NCI-H226 (cell line): ENCODE measurements at regions not wholly inside any gene's neighbourhood (a gene's known extent, or its start where the extent isn't known, plus 50 kb on each side); places are given as distances from the start of the nearest gene placed in this dataset.
A peak's percentile ranks its signal among the peaks of the same experiment; 100 is the strongest.
"Not testable (repeated sequence)": the region's sequence is repeated elsewhere in the genome, so short reads cannot be mapped to it uniquely, and the experiment has no call there.

ENCODE experiments used
- DNase-seq: peaks from one replicate; pipeline ENCODE4 v3.0.0-alpha.2; 2015

DNA sequence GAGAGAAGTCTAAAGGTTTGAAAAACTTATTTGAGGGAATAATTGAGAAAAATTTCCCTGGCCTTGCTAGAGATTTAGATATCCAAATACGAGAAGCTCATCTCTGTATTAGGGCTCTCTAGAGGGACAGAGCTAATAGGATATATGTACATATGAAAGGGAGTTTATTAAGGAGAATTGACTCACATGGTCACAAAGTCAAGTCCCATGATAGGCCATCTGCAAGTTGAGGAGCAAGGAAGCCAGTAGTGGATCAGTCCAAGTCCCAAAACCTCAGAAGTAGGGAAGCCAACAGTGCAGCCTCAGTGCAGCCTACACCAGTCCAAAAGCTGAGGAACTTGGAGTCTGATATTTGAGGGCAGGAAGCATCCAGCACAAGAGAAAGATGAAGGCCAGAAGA, 126.7 kb downstream of the PJA2 start:
- not testable (repeated sequence) for DNase-seq

DNA sequence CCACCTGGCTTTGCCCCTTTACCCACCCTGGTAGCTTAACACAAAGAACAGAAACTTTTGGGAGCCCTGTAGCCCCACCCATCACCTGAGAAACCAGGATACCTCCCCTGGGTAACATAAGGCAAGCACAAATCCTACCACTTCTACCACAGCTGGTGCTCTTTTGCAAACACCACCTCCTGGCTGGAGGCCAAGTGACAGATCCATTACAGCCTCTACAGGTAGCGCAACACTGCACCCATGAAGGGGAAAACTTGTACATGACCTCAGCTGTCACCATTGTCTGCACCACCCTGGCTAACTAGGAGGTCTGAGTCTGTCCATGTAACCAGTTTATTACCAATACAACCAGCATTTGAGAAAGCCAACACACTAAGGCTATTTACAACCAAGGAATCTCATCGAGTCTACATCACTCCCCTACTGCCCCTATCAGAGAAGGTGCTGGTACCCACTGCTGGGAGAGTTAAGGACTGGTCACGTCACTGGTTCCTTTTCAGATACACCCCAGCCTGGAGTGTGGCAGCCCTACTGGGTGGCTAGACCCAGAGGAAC, 128.6 kb downstream of the PJA2 start:
- no peak for DNase-seq

DNA sequence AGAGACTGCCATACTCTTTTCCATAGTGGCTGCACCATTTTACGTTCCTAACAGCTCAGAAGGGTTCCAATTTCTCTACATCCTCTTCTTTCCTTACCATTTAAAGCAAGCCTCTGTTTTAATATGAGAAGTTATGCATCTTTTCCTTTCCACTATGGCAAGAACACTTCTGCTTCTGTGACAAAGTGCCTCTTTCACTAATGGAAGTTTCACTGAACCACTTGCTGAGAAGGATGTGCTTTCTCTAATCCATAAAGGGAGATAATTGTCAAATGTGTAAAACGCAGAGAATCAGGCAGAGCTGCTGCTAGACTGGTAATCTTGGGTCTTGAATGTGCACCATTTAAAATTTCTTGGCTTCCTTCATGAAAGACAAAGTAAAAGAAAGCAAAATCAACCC, 131.6 kb downstream of the PJA2 start:
- no peak for DNase-seq

DNA sequence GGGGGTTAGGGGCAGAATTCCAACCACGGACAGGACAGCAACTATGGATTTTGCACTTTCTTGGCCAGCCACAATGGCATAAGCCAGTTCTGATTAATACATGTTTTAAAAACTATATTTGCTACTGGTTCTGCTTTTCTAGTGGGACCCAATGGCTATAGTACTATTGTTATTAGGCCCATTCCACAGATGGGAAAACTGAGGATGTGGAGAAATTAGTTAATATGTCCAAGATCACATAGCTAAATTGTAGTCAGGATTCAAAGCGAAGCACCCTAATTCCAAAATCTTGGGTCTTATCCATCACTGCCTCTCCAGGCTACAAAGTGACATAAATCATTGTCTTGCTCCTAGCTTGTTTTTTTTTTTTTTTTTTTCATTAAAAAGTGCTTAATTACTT, 133.9 kb downstream of the PJA2 start:
- no peak for DNase-seq

DNA sequence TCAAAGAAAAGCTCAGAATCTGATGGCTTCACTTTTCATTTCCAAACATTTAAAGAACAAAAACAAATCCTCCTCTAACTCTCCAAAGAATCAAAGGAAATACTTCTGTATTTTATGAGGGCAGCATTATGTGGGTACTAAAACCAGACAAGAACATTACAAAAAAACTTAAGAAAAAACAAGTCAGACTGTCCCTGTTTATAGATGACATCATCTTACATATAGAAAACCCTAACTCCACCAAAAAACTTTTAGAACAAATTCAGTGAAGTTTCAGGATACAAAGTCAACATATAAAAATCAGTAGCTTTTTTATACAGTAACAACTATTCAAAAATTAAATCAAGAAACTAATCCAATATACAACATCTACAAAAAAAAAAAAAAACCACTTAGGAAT, 136.2 kb downstream of the PJA2 start:
- DNase-seq, result no peak

DNA sequence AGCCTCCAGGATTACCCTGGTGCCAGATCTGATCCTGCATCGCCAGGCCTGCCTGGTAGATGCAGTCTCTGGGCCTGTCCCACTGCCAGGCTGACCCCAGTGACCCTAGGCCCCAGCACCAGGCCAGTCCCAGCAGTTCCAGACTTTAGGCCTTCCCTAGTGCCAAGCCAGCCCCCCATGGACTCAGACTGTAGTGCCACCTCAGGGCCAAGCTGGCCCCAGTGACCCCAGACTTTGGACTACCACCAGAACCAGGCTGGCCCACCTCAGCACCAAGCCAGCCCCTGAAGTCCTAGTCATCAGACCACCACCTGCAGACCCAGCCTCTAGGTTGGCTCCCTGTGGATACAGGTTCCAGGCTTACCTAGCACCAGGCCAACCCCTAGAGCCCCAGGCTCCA, 142.5 kb downstream of the PJA2 start:
- DNase-seq, result no peak

DNA sequence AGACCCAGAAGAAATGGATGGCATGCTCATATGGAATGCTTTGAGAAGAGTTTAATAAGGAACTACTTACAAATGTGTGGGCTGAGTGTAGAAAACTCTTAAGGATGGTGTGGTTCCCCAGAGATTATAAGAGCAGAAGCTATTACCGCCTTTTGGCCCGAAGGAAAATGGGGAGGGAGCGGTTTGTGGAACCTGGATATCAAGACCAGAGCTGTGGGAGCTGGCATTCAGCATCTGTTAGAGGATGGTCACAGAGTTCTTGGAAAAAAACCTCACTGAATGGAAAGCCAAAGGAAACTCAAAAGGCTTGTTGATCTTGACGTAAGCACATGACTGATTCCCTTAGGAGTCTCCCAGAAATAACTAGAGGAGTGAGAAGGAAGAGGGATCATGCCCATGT, 151.0 kb downstream of the PJA2 start:
- DNase-seq, result no peak

DNA sequence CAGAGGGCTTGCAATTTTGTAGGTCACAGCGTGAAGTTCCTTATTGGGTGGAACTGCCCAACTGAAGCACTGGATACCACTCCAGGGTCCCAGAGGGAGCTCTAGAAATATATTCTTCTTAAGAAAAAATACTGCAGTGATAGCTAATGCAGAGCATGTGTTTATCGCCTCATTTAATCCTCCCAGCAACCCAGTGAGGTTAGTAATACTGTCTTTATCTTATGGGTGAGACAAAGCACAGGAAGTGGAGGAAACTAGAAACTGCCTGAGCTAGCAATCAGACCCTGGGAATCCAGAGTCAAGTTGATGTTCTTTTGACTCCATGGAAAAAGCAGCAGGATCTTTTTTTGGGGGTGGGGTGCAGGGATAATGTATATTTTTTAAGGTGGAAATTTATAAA, 153.3 kb downstream of the PJA2 start:
- DNase-seq, result peak; percentile 21

DNA sequence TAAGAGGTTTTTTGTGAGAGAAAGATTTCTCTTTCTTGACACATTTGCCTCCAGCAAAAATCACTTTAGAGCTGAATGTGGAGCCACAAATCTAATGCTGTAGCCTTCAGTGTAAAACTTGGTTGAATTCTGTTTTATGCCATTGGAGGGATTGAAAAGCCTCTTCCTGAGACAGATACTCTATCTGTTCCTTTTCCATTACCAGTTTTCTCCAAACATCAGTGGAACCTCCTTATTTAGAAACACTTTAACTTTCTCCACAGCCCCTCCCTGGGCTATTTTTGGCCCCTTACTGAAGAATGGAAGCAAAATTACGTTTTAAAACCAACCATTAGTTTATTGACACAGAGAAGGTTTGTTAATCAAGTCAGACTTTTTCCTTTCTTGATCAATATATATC, 155.3 kb downstream of the PJA2 start:
- no peak for DNase-seq

DNA sequence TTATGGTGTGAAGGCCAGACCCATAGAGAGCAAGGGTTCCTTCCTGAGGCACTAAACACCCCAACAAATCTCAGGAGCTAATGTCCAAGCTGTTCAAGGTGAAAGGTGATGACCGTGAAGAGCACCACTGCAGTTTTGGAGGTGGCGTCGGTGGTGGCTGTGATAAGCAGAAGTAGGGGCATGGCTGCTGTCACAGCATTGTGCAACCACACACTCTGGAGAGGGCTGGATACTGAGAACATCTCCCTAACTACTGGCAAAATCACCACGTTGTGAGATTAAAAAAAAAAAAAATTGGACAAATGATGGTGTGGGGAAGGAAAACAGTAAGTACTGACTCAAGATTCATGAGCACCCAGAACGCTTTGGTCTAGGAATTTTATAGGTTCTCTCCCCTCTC, 156.5 kb downstream of the PJA2 start:
- no peak for DNase-seq

DNA sequence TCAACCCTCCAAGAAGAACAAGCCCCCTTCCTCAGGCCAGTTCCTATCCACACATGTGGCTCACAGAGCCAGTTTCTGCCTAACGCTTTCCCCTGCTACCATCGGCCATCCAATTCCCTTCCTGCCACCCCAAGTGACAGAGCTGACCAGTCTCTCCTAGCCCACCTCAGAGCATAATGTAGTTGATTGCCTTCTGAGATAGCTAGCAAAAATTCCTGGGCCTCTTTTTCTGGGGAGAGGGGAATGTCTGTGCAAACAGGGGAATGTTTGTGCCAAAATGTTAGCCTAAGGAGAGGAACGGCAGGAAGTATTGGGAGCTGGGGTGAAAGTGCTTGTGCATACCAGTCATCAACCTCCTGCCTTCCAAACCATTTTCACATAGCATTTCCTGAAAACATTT, 157.0 kb downstream of the PJA2 start:
- DNase-seq, result no peak

DNA sequence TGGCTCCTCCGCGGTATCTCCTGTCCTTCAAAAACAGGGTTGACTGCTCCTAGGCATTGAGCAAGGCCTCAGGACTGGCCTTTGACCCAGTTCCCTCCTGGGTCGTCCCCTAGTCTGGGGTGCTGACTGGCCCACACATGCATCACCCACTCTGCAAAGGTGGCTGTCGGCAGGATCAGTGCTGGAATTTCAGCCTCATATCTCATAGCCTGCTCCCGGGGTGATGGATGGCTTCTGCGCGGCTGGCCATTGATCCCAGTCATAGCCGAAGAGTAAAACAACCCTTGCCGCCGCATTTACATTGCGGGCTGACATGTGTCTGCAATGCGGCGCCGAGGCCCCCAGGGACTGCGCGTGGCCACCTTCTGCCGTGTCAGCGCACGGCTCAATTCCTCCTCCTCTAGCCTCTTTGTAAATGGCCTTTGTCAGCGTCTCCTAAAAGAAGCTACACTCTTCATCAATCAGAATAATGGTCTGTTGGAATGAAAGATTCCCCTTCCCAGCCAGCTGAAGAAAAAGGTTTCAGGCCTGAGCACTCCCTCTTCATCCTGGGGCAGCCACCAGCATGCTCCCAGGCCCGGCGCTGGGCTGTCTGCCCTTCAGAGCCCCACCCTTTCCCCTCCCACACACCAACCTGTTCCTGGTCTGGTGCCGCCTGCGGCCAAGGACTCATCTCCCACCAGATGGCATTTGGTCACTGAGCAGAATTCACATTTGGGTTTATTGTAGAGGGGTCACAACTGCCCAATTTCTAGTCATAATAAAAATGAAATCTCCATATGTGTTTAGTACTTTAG, 159.0 kb downstream of the PJA2 start:
- DNase-seq, result no peak

DNA sequence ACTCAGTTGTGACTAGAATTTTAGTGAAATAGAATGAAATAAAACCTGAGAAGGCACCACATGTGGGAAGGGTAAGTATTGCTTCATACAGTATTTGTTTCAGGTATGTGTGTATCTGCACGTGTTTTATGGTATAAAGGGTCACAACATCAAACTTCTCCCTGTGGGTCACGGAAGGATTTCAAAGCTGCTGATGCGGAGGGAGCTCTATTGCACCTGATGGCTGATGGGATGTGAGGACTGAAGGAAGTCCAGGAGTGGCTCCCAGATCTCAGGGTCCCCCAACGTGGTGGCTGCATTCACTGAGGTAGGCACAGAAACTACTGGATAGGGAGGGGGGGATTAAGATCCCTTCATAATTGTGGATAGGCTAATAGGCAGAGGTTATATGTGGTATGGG, 159.7 kb downstream of the PJA2 start:
- no peak for DNase-seq

DNA sequence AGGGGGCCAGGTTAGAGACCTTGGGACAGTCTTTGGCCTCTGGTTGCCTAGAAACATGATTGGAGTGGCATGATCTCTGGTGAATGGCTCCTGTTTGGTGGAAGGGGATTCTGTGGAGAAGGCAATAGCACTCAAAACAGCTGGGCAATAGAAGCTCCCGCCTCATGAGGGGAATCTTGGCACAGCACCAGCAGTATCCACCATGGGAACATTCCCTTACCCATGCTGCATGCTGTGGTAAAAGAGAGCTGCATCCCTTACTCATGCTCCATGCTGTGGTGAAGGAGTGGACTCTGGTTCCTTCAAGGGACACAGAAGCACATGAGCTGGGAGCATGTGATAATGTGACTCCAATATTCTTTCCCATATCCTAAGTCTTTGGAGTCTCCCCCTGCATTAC, 160.6 kb downstream of the PJA2 start:
- no peak for DNase-seq

DNA sequence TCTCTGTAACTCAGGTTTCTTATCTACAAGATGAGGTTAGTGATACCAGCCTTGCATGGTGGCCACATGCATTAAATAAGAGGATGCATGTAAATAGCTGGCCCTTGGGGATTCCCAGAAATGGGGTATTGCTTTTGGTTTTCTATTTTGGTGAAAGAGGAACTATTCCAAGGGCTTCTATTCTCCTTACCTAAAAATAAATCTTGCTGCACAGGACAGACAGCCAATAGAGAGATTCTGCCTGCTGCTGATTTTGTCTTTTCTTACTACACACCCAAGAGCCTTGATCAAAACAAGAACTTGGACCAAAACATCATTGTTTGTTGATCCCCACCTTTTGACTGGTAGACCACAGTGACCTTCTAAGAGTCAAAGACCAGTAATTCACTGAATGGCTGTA, 161.8 kb downstream of the PJA2 start:
- DNase-seq, result no peak

DNA sequence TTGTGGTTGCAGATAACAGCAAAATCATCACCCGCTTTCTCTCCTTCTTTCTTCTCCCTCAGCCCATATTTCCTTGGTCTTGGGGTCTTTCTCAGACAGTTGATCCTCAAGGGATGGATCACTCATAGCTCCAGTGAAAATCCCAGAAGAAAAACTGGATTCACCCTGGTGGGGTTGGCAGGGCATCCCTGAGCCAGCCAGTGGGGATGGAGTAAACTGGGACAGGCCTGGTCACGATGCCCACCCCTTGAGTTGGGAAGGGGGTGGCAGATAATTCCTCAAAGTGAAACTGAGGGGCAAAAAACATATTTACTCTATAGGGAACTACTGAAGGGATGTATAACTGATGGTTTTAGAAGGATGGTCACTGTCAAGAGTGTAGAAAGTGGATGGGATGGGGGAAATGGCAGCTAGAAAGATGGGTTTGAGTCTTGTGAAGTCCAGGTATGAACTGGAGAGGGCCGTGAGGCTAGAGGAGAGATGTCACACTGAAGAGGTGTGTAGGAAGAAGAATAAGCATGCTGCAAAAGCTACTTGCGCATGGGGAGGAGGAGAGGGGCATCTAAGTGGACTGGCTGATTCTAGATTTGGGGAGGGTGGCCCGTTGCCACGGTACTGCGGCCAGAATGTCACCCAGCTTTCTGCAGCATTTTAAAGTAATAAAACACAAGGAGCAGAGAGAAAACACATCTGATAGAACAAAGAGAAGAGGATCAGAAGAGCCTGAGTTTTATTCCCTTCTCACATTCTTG, 162.8 kb downstream of the PJA2 start:
- no peak for DNase-seq
